HCEC 1CT (cell line): ENCODE measurements at regions not wholly inside any gene's neighbourhood (a gene's known extent, or its start where the extent isn't known, plus 50 kb on each side); places are given as distances from the start of the nearest gene placed in this dataset.

ENCODE experiments used
- DNase-seq: peaks from one replicate; pipeline ENCODE4 v3.0.0-alpha.2; 2017

GRCh38 chr4:65120287-65120686 is 550.0 kb downstream of the EPHA5 start:
- no peak for DNase-seq

- no peak for DNase-seq
Observed at GRCh38 chr4:65102419-65102818, 567.9 kb downstream of the EPHA5 start.

- no peak for DNase-seq
Observed at GRCh38 chr4:65096630-65097029, 573.7 kb downstream of the EPHA5 start.

- DNase-seq = peak; percentile 30
Observed at GRCh38 chr4:65089666-65090065, 580.6 kb downstream of the EPHA5 start.

GRCh38 chr4:65083076-65083475 is 587.2 kb downstream of the EPHA5 start:
- DNase-seq = no peak

- DNase-seq = peak; percentile 19
Observed at GRCh38 chr4:65071564-65071963, 598.7 kb downstream of the EPHA5 start.

GRCh38 chr4:65069177-65069576 is 601.1 kb downstream of the EPHA5 start:
- DNase-seq = no peak

- no peak for DNase-seq
Observed at GRCh38 chr4:65066106-65066505, 604.2 kb downstream of the EPHA5 start.

GRCh38 chr4:65063601-65064000 is 606.7 kb downstream of the EPHA5 start:
- no peak for DNase-seq

GRCh38 chr4:65050786-65051185 is 619.5 kb downstream of the EPHA5 start:
- DNase-seq = no peak

- DNase-seq = peak; percentile 52
Observed at GRCh38 chr4:65046192-65047133, 623.8 kb downstream of the EPHA5 start.

GRCh38 chr4:65033899-65034298 is 624.6 kb upstream of the TECRL start:
- DNase-seq = no peak

GRCh38 chr4:65028592-65028991 is 619.3 kb upstream of the TECRL start:
- DNase-seq = no peak

GRCh38 chr4:65023883-65024670 is 614.8 kb upstream of the TECRL start:
- DNase-seq = no peak

GRCh38 chr4:65023081-65023480 is 613.8 kb upstream of the TECRL start:
- DNase-seq = no peak

- DNase-seq = no peak
Observed at GRCh38 chr4:65021737-65022136, 612.5 kb upstream of the TECRL start.

GRCh38 chr4:65021149-65021548 is 611.9 kb upstream of the TECRL start:
- DNase-seq = no peak

- DNase-seq = no peak
Observed at GRCh38 chr4:65019775-65020174, 610.5 kb upstream of the TECRL start.

GRCh38 chr4:65018313-65018712 is 609.1 kb upstream of the TECRL start:
- no peak for DNase-seq

- no peak for DNase-seq
Observed at GRCh38 chr4:65014078-65014477, 604.8 kb upstream of the TECRL start.

- DNase-seq = peak; percentile 35
Observed at GRCh38 chr4:65007841-65008439, 598.7 kb upstream of the TECRL start.

GRCh38 chr4:64975177-64975576 is 565.9 kb upstream of the TECRL start:
- no peak for DNase-seq

GRCh38 chr4:64969081-64969480 is 559.8 kb upstream of the TECRL start:
- no peak for DNase-seq

- DNase-seq = no peak
Observed at GRCh38 chr4:64967286-64967685, 558.0 kb upstream of the TECRL start.
